Ramos (cell line): ENCODE measurements at regions not wholly inside any gene's neighbourhood (a gene's known extent, or its start where the extent isn't known, plus 50 kb on each side); places are given as distances from the start of the nearest gene placed in this dataset.
"Not testable (repeated sequence)": the region's sequence is repeated elsewhere in the genome, so short reads cannot be mapped to it uniquely, and the experiment has no call there.

Source experiments
- in situ Hi-C: fragments of 300-500 bp; cut with MboI; formaldehyde crosslinking; loops from one replicate; pipeline ENCODE4 v1.14.3; 2022; ENCODE audit warnings: low sequenced_read_pairs; ENCODE audit not compliant: unreplicated experiment

DNA sequence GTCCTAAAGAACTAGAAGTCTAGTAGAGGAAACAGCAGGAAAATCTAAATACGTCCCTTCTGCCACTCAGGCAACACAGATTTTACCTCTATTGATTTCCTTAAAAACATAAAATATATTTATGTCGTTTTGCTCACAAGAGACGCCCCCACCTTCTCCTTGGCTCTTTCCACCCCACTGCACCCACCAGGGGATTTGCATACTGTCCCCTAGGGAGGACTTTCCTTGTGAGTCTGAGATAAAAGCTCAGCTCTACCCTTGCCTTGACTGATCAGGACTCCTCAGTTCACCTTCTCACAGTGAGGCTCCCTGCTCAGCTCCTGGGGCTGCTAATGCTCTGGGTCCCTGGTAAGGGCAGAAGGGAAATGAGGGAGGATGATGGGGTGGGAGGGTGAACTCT lies 1488.1 kb downstream of the RPIA start:
- in situ Hi-C loops = not testable (repeated sequence)

DNA sequence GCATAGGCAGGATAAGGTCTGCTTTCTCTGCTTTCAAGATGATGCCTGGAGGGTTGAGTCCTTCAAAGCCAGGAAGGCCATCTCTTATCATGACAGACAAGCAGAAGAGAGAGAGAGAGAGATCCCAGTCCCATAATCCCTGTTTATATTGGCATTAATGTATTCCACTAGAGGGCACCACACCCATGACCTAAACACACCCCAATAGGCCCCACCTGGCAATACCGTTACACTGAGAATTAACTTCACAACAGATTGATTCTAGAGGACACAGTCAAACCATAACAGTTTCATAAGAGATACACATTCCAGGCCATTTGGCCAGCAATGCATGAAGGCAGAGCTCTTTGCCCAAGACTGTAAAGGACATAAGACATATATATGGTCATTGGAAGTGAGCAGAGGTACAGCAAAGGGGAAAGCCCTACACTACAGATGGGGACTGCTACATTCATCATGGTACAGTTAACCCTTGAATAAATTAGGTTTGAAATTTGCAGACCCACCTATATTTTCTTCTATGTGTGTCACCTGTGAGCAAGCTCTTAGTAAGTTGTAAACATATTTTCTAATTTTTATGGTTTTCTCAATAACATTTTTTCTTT lies 1516.1 kb downstream of the RPIA start:
- in situ Hi-C loops = no loop called here

DNA sequence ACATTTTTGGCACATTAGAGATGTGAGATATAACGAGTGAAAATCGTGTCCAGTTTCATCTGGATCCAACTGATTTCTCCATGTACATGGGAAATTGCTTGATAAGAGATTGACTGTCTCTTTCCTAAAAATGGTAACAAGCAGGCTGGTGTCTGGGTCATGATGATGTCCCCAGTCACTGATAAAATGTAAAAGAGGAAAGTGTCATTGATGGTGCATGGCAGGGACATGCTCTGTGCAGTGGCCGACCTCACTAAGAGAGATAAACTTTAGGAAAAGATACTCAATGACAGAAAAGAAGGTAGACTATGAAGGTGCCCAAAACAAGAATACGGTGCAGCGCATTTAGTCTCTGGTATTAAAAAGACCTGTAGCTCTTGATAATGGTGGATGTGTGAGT lies 1517.5 kb downstream of the RPIA start:
- in situ Hi-C loops = no loop called here

DNA sequence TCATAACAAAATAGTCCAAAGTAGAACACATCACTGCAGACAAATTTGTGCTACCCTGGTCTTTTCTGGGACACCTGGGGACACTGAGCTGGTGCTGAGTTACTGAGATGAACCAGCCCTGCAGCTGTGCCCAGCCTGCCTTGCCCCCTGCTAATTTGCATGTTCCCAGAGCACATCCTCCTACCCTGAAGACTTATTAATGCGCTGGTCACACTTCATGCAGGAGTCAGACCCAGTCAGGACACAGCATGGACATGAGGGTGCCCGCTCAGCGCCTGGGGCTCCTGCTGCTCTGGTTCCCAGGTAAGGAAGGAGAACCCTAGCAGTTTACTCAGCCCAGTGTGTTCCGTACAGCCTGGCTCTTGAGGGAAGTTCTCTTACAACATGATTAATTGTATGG lies 1518.3 kb downstream of the RPIA start:
- in situ Hi-C loops = no loop called here

DNA sequence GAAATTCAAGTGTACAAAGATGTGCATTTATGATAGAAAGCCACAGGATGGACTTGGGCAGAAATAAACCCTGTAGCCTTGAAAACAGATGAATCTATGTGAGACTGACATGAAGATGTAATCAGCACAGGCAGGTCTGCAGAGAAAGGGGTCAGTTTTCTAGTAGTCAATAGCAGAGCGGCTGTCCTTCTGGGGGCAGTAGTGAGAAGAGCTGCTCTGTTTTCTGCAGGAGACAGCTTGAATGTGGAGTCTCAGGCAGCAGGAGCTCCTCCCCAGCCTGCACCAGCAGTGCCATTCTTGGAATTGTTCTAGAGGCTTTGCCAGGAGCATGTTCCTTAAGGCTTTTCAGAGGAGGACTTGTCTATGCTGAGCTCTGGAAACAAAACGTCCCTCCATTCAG lies 1524.4 kb downstream of the RPIA start:
- in situ Hi-C loops = not testable (repeated sequence)

- in situ Hi-C loops = not testable (repeated sequence)
Measured at GRCh38 chr2:90216801-90217200, 1525.3 kb downstream of the RPIA start.

- in situ Hi-C loops = not testable (repeated sequence)
Measured at GRCh38 chr2:90218534-90218933, 1527.1 kb downstream of the RPIA start.

DNA sequence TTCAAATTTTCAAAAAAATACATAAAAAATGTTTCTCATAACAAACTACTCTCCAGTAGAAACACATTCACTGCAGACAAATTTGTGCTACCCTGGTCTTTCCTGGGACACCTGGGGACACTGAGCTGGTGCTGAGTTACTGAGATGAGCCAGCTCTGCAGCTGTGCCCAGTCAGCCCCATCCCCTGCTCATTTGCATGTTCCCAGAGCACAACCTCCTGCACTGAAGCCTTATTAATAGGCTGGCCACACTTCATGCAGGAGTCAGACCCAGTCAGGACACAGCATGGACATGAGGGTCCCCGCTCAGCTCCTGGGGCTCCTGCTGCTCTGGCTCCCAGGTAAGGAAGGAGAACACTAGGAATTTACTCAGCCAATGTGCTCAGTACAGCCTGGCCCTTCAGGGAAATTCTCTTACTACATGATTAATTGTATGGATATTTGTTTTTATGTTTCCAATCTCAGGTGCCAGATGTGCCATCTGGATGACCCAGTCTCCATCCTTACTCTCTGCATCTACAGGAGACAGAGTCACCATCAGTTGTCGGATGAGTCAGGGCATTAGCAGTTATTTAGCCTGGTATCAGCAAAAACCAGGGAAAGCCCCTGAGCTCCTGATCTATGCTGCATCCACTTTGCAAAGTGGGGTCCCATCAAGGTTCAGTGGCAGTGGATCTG lies 1529.3 kb downstream of the RPIA start:
- in situ Hi-C loops = not testable (repeated sequence)

DNA sequence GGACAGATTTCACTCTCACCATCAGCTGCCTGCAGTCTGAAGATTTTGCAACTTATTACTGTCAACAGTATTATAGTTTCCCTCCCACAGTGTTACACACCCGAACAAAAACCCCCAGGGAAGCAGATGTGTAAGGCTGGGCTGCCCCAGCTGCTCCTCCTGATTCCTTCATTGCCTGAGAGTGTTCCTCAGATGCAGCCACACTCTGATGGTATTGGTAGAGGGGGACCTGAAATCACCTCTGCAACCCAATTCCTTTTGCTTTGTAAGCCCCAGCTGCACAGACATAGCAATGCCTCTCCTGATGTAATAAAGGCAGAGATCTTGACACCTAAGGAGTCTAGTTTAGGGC lies 1529.8 kb downstream of the RPIA start:
- in situ Hi-C loops = no loop called here

- in situ Hi-C loops = not testable (repeated sequence)
Measured at GRCh38 chr2:90224767-90225166, 1533.3 kb downstream of the RPIA start.

DNA sequence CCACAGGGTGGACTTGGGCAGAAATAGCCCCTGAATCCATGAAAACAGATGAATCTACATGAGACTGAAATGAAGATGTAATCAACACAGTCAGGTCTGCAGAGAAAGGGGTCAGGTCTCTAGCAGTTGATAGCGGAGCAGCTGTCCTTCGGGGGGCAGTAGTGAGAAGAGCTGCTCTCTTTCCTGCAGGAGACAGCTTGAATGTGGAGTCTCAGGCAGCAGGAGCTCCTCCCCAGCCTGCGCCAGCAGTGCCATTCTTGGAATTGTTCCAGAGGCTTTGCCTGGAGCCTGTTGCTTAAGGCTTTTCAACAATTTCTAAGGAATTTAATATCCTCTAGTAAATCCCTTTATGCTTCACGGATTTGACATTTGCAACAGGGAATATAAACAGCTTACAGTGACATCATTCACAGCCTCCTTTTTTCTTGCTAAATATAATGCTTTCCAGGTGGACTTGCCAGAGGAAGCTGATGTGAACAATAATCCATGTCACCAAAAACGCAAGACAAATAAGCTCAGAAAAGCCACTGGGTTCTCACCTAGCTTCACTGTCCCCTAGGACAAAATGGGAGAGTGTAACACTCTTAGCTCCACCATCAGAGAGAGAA lies 1535.1 kb downstream of the RPIA start:
- in situ Hi-C loops = not testable (repeated sequence)

DNA sequence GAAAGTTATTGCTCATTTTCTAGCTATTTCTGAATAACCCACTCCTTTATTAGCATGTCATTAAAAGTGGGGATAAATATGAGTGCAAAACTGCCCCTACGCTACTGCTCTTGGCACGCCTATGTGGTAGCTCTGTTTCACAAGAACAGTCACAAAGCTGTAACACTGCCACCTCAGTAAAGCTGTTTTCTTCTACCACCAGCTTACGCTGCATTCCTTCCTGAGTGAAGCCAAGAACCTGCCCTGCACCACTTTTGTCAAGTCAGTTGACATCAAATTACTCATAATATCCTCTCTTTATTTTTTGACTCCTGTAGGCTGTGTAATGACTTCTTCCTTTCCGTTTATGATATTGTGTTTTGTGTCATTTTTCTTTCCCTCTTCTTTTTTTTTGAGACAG lies 1539.7 kb downstream of the RPIA start:
- in situ Hi-C loops = not testable (repeated sequence)

GRCh38 chr2:90235452-90235851 lies 1544.0 kb downstream of the RPIA start:
- in situ Hi-C loops = not testable (repeated sequence)

DNA sequence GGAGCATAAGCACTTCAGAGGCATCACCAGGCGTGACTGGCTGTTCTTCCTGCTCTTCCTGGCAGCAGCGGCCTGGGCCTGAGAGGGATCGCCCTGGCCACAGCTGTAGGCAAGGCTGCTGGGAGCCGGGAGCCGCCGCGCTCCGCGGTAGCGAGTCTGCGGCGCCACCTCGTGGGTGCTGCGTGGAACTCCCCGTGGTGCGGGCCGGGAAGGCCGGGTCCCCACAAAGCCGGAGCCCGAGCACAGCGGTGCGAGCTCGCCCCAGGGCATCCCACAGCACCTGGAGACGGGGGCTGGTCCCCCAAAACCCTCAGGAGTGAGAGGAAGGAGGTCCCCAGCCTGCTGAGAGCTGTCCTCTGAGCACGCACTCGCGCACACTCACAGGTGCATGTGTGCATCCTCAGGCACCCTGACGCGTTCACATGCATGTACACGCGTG lies 1546.5 kb downstream of the RPIA start:
- in situ Hi-C loops = not testable (repeated sequence)

GRCh38 chr2:90238505-90239230 lies 1547.2 kb downstream of the RPIA start:
- in situ Hi-C loops = not testable (repeated sequence)

GRCh38 chr2:90239769-90240168 lies 1548.3 kb downstream of the RPIA start:
- in situ Hi-C loops = not testable (repeated sequence)

GRCh38 chr2:90244902-90245765 lies 1553.7 kb downstream of the RPIA start:
- in situ Hi-C loops = not testable (repeated sequence)

DNA sequence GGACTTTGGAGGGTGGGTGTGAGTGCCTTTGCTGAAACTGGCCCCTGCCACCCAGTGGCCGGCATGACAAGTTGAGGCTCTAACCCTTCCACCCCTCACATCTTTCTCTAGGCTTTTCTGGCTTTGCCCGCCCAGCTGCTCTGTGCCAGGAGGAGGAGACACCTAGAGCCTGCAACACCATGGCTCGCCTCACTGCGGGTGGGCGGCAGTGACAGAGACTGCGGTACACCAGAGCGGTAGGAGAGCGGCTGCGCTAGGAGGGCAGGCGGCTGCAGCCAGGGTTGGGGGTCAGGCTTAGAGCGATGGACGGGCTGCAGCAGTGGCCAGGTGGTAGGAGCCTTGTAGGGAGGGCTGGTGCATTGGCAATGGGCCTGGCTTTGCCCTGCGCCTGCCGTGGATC lies 1556.9 kb downstream of the RPIA start:
- in situ Hi-C loops = not testable (repeated sequence)

GRCh38 chr2:90250350-90250749 lies 1558.9 kb downstream of the RPIA start:
- in situ Hi-C loops = not testable (repeated sequence)

GRCh38 chr2:90251576-90251975 lies 1560.1 kb downstream of the RPIA start:
- in situ Hi-C loops = not testable (repeated sequence)
